GM23338 (cell line): ENCODE measurements at regions not wholly inside any gene's neighbourhood (a gene's known extent, or its start where the extent isn't known, plus 50 kb on each side); places are given as distances from the start of the nearest gene placed in this dataset.
"Not testable (repeated sequence)": the region's sequence is repeated elsewhere in the genome, so short reads cannot be mapped to it uniquely, and the experiment has no call there.

ENCODE experiments used
- ATAC-seq: fragments of 200-7000 bp; cut with Tn5 transposase; 3 replicates; pipeline ENCODE4 v1.9.1; 2020
- DNase-seq: peaks from one replicate; pipeline ENCODE4 v3.0.0-alpha.2; 2015; ENCODE audit warnings: low spot score
- H2AFZ ChIP-seq: fragments of 200-600 bp; sonication (generic); 2 replicates; pipeline ENCODE4 v1.8.0; 2016; ENCODE audit warnings: antibody characterized with exemption, mild to moderate bottlenecking, moderate library complexity
- H3F3A ChIP-seq: fragments of 200-600 bp; sonication (generic); replicated peaks from 2 replicates; pipeline ENCODE4 v1.8.0; 2017; ENCODE audit warnings: antibody characterized with exemption, mixed run types, low read depth
- H3K27ac ChIP-seq: fragments of 200-600 bp; sonication (generic); 2 replicates; pipeline ENCODE4 v1.6.1; 2016; ENCODE audit warnings: low read depth
- H3K27me3 ChIP-seq: fragments of 200-600 bp; sonication (generic); 2 replicates; pipeline ENCODE4 v1.8.0; 2016; ENCODE audit warnings: mild to moderate bottlenecking, mixed run types, moderate library complexity; ENCODE audit not compliant: insufficient read depth
- H3K36me3 ChIP-seq: fragments of 200-600 bp; sonication (generic); 2 replicates; pipeline ENCODE4 v1.8.0; 2016; ENCODE audit warnings: mild to moderate bottlenecking; ENCODE audit not compliant: insufficient read depth
- H3K4me1 ChIP-seq: fragments of 200-600 bp; sonication (generic); 2 replicates; pipeline ENCODE4 v1.8.0; 2016; ENCODE audit warnings: mild to moderate bottlenecking, moderate library complexity; ENCODE audit not compliant: insufficient read depth
- H3K4me2 ChIP-seq: fragments of 200-600 bp; sonication (generic); 2 replicates; pipeline ENCODE4 v1.7.1; 2017; ENCODE audit warnings: mixed run types
- H3K4me3 ChIP-seq: fragments of 200-600 bp; sonication (generic); 2 replicates; pipeline ENCODE4 v1.6.1; 2016; ENCODE audit warnings: mixed run types
- H3K79me2 ChIP-seq: fragments of 200-600 bp; sonication (generic); replicated peaks from 2 replicates; pipeline ENCODE4 v1.8.0; 2017; ENCODE audit warnings: mild to moderate bottlenecking; ENCODE audit not compliant: insufficient read depth
- H3K9me2 ChIP-seq: fragments of 200-600 bp; sonication (generic); 2 replicates; pipeline ENCODE4 v1.8.0; 2017; ENCODE audit not compliant: insufficient read depth
- H4K20me1 ChIP-seq: fragments of 200-600 bp; sonication (generic); replicated peaks from 2 replicates; pipeline ENCODE4 v1.8.0; 2017; ENCODE audit warnings: mild to moderate bottlenecking; ENCODE audit not compliant: insufficient read depth
- H3K27ac Mint-ChIP-seq: 2 replicates; pipeline ENCODE4 v1.8.0; 2020; ENCODE audit warnings: inconsistent platforms, mild to moderate bottlenecking, moderate library complexity, mixed read lengths
- H3K27me3 Mint-ChIP-seq: 3 replicates; pipeline ENCODE4 v1.8.0; 2022; ENCODE audit warnings: low read depth, mild to moderate bottlenecking, moderate library complexity, mixed read lengths, inconsistent platforms; ENCODE audit not compliant: insufficient read depth, poor library complexity
- H3K36me3 Mint-ChIP-seq: 3 replicates; pipeline ENCODE4 v1.8.0; 2021; ENCODE audit warnings: low read depth, mild to moderate bottlenecking, inconsistent platforms, moderate library complexity, mixed read lengths
- H3K4me1 Mint-ChIP-seq: 3 replicates; pipeline ENCODE4 v1.8.0; 2020; ENCODE audit warnings: mild to moderate bottlenecking, inconsistent platforms, mixed read lengths
- H3K4me3 Mint-ChIP-seq: 3 replicates; pipeline ENCODE4 v1.8.0; 2021; ENCODE audit warnings: moderate library complexity, mild to moderate bottlenecking, inconsistent platforms, mixed read lengths
- H3K9me3 Mint-ChIP-seq: 3 replicates; pipeline ENCODE4 v1.8.0; 2020; ENCODE audit warnings: moderate library complexity, mild to moderate bottlenecking, inconsistent platforms, mixed read lengths
- CTCF ChIP-seq, 2 experiments: fragments of 200-600 bp in 1 of 2; sonication (generic) in 1 of 2; conservative IDR thresholded peaks; 2 replicates each; pipeline versions ENCODE4 v1.5.1 to v1.6.1; 2016 to 2017; ENCODE audit warnings: antibody characterized with exemption in 2 of 2, low read depth in 2 of 2, mild to moderate bottlenecking in 2 of 2, moderate library complexity in 1 of 2
- ETS1 ChIP-seq: IDR thresholded peaks from 2 replicates; pipeline ENCODE4 v1.6.1; 2016; ENCODE audit warnings: antibody characterized with exemption
- EZH2 ChIP-seq: fragments of 200-600 bp; sonication (generic); IDR thresholded peaks from one replicate; pipeline ENCODE4 v1.8.0; 2017; ENCODE audit warnings: antibody characterized with exemption, mild to moderate bottlenecking, low read depth; ENCODE audit not compliant: unreplicated experiment
- EZH2phosphoT487 ChIP-seq: fragments of 200-600 bp; sonication (generic); IDR thresholded peaks from one replicate; pipeline ENCODE4 v1.8.1; 2018; ENCODE audit warnings: antibody characterized with exemption; ENCODE audit not compliant: unreplicated experiment
- JUNB ChIP-seq: IDR thresholded peaks from one replicate; pipeline ENCODE4 v1.6.1; 2016; ENCODE audit warnings: antibody characterized with exemption; ENCODE audit not compliant: unreplicated experiment
- POLR2AphosphoS5 ChIP-seq: IDR thresholded peaks from 2 replicates; pipeline ENCODE4 v1.6.1; 2016; ENCODE audit warnings: antibody characterized with exemption, low read depth
- REST ChIP-seq: IDR thresholded peaks from one replicate; pipeline ENCODE4 v1.6.1; 2018; ENCODE audit warnings: antibody characterized with exemption; ENCODE audit not compliant: unreplicated experiment
- STAT1 ChIP-seq: IDR thresholded peaks from one replicate; pipeline ENCODE4 v1.6.1; 2016; ENCODE audit warnings: antibody characterized with exemption; ENCODE audit not compliant: unreplicated experiment
- ZNF331 ChIP-seq: fragments of 250-450 bp; sonication (Bioruptor Pico); IDR thresholded peaks from 2 replicates; pipeline ENCODE4 v1.5.0; 2020; ENCODE audit warnings: low read depth, mild to moderate bottlenecking, moderate library complexity
- ZNF462 ChIP-seq: fragments of 250-450 bp; sonication (Bioruptor Pico); IDR thresholded peaks from 2 replicates; pipeline ENCODE4 v1.5.0; 2020; ENCODE audit warnings: mild to moderate bottlenecking, moderate library complexity

- not testable (repeated sequence) for H3K9me2 ChIP-seq, H3K4me1 ChIP-seq, H3K27ac ChIP-seq, H2AFZ ChIP-seq, H3K4me2 ChIP-seq, H3K4me3 Mint-ChIP-seq, H3K36me3 ChIP-seq, H4K20me1 ChIP-seq, ATAC-seq, H3K27ac Mint-ChIP-seq, H3F3A ChIP-seq, H3K4me1 Mint-ChIP-seq, H3K79me2 ChIP-seq, H3K4me3 ChIP-seq, H3K27me3 ChIP-seq, H3K27me3 Mint-ChIP-seq, DNase-seq, H3K36me3 Mint-ChIP-seq
- H3K9me3 Mint-ChIP-seq: peaks cover 11% of the 10 kb centered on the region
Observed at GRCh38 chr3:26945480-26945879, 322.9 kb downstream of the LRRC3B start.

- ATAC-seq: no peak
- Mint-ChIP-seq H3K9me3 (peaks cover 2% of the 10 kb centered on the region; the same call in 1 of the 3 replicates), H3K4me3 (no peak overlapping the region), H3K27me3 (no peaks in the 10 kb centered on the region), H3K36me3 (no peaks in the 10 kb centered on the region; the same call in 2 of the 3 replicates), H3K4me1 (no peaks in the 10 kb centered on the region), H3K27ac (no peak overlapping the region)
- no peak overlapping the region for H2AFZ ChIP-seq
- H3K79me2 ChIP-seq: no peaks in the 10 kb centered on the region
- no peaks in the 10 kb centered on the region for H3K4me1 ChIP-seq
- DNase-seq: no peak
- H3K27ac ChIP-seq: no peak overlapping the region
- H3K9me2 ChIP-seq: peaks cover 6% of the 10 kb centered on the region; the same call in 1 of the 2 replicates
- no peaks in the 10 kb centered on the region for H4K20me1 ChIP-seq
- no peaks in the 10 kb centered on the region for H3F3A ChIP-seq
- H3K36me3 ChIP-seq: no peaks in the 10 kb centered on the region
- H3K4me3 ChIP-seq: no peak overlapping the region
- H3K4me2 ChIP-seq: no peak overlapping the region
- no peaks in the 10 kb centered on the region for H3K27me3 ChIP-seq
- no peak for TF ChIP-seq ZNF331 (CRISPR knock-in tag)
- TF ChIP-seq JUNB: no peak
- TF ChIP-seq REST: no peak
- TF ChIP-seq EZH2: no peak
- no peak for TF ChIP-seq CTCF (conservative IDR thresholded peaks at IDR 0.05; ENCODE audit: low read depth in 2 of 2)
- TF ChIP-seq POLR2AphosphoS5: no peak
- TF ChIP-seq EZH2phosphoT487: no peak
- no peak for TF ChIP-seq STAT1
- TF ChIP-seq ETS1: no peak
- TF ChIP-seq ZNF462 (CRISPR knock-in tag): no peak
Observed at GRCh38 chr3:26960382-26960781, 337.8 kb downstream of the LRRC3B start.
